HepG2 (cell line): ENCODE measurements at regions not wholly inside any gene's neighbourhood (a gene's known extent, or its start where the extent isn't known, plus 50 kb on each side); places are given as distances from the start of the nearest gene placed in this dataset.

Experiments used
- ATAC-seq: fragments of 200-7000 bp; cut with Tn5 transposase; 3 replicates; pipeline ENCODE4 v1.9.1; 2020; ENCODE audit warnings: mild to moderate bottlenecking, moderate library complexity
- BruUV-seq: library from RNA; stranded (reverse); fragments of 400-500 nt; replicated peaks from 2 replicates; lab custom pipeline; 2021; lab: Mats Ljungman, UMichigan
- CTCF ChIA-PET: fragments of 300-600 bp; formaldehyde crosslinking; extraction: SDS; loops from one replicate; lab custom pipeline; 2021; ENCODE audit warnings: low total read pairs, inconsistent platforms, low intra/inter-chr PET ratio; lab: Yijun Ruan, JAX
- POLR2A ChIA-PET: fragments of 350-600 bp; sonication (Branson Sonifier 250); formaldehyde crosslinking; loops from one replicate; lab custom pipeline; 2020; ENCODE audit warnings: antibody characterized with exemption, inconsistent platforms; lab: Yijun Ruan, JAX
- DNase-seq: peaks from one replicate; pipeline ENCODE4 v3.0.0-alpha.2; 2015; ENCODE audit warnings: low spot score
- FAIRE-seq: peaks from 3 replicates; lab custom pipeline; 2011; peaks lifted over from hg19 to GRCh38; lab: Jason Lieb, UNC
- H2AFZ ChIP-seq: one replicate; pipeline ENCODE4 v1.6.1; 2011; ENCODE audit warnings: low read length, inconsistent platforms
- H3K27ac ChIP-seq: fragments of 300-600 bp; 3 replicates; pipeline ENCODE4 v1.8.0; 2011; ENCODE audit warnings: mixed run types, mild to moderate bottlenecking, mixed read lengths, low read length, inconsistent platforms; ENCODE audit not compliant: insufficient read depth; ENCODE audit errors: extremely low read length
- H3K27me3 ChIP-seq, 2 experiments: fragments of 200-600 bp in 1 of 2; 2 replicates in 1 of 2; 3 replicates in 1 of 2; pipeline versions ENCODE4 v1.6.0 to v1.8.0; 2011; ENCODE audit warnings: low read length in 2 of 2, mild to moderate bottlenecking in 2 of 2, moderate library complexity in 2 of 2, inconsistent platforms in 1 of 2; ENCODE audit not compliant: insufficient read depth in 2 of 2, control insufficient read depth in 1 of 2
- H3K36me3 ChIP-seq, 2 experiments: fragments of 200-600 bp in 1 of 2; replicated peaks in 1 of 2; 2 replicates in 1 of 2; 3 replicates in 1 of 2; pipeline versions ENCODE4 v1.5.1 to v1.8.0; 2011; ENCODE audit warnings: low read length in 2 of 2, inconsistent platforms in 1 of 2; ENCODE audit not compliant: insufficient read depth in 2 of 2, control insufficient read depth in 1 of 2
- H3K4me1 ChIP-seq: 2 replicates; pipeline ENCODE4 v1.5.1; 2012; ENCODE audit warnings: low read length, inconsistent platforms; ENCODE audit not compliant: insufficient read depth
- H3K4me2 ChIP-seq: 2 replicates; pipeline ENCODE4 v1.6.0; 2011; ENCODE audit warnings: low read depth, low read length, inconsistent platforms
- H3K4me3 ChIP-seq, 3 experiments: fragments of 200-600 bp in 1 of 3; sonication (generic), shearing (Covaris generic) in 1 of 3; replicated peaks in 1 of 3; 2 replicates each; pipeline ENCODE4 v1.5.1; 2011 to 2016; ENCODE audit warnings: low read length in 3 of 3, inconsistent platforms in 2 of 3, low read depth in 2 of 3, mild to moderate bottlenecking in 2 of 3, control low read depth in 1 of 3, mixed read lengths in 1 of 3; ENCODE audit not compliant: insufficient read depth in 1 of 3
- H3K79me2 ChIP-seq: one replicate; pipeline ENCODE4 v1.6.1; 2011; ENCODE audit warnings: low read length, inconsistent platforms; ENCODE audit not compliant: insufficient read depth
- H3K9ac ChIP-seq: 2 replicates; pipeline ENCODE4 v1.6.0; 2011; ENCODE audit warnings: mild to moderate bottlenecking, low read depth, low read length, inconsistent platforms; ENCODE audit not compliant: insufficient read depth
- H3K9me3 ChIP-seq: 2 replicates; pipeline ENCODE4 v1.5.1; 2012; ENCODE audit warnings: mild to moderate bottlenecking, low read length
- H4K20me1 ChIP-seq: 2 replicates; pipeline ENCODE4 v1.6.0; 2011; ENCODE audit warnings: inconsistent platforms, mild to moderate bottlenecking, low read length, moderate library complexity; ENCODE audit not compliant: insufficient read depth
- ARNT ChIP-seq: fragments of 450-650 bp; IDR thresholded peaks from 2 replicates; pipeline ENCODE4 v1.6.1; 2017
- BCL6 ChIP-seq: IDR thresholded peaks from 2 replicates; pipeline ENCODE4 v1.6.1; 2016; ENCODE audit warnings: missing genetic modification reagents, missing compliant biosample characterization
- GLI4 ChIP-seq: sonication (generic); formaldehyde crosslinking; IDR thresholded peaks from 2 replicates; pipeline ENCODE4 v1.5.1; 2020; ENCODE audit warnings: missing genetic modification reagents, mild to moderate bottlenecking, moderate library complexity, borderline replicate concordance
- MTF2 ChIP-seq: sonication (generic); formaldehyde crosslinking; IDR thresholded peaks from 2 replicates; pipeline ENCODE4 v1.5.0; 2020; ENCODE audit warnings: missing genetic modification reagents, borderline replicate concordance
- NCOR1 ChIP-seq: fragments of 200-600 bp; sonication (generic); IDR thresholded peaks from 2 replicates; pipeline ENCODE4 v1.7.0; 2017; ENCODE audit warnings: antibody characterized with exemption, low read length, borderline replicate concordance
- PAF1 ChIP-seq: IDR thresholded peaks from 2 replicates; pipeline ENCODE4 v1.6.1; 2016; ENCODE audit warnings: missing genetic modification reagents, missing compliant biosample characterization
- POGZ ChIP-seq: sonication (generic); formaldehyde crosslinking; IDR thresholded peaks from 2 replicates; pipeline ENCODE4 v1.4.0; 2020; ENCODE audit warnings: mild to moderate bottlenecking, missing genetic modification reagents
- RBM22 ChIP-seq: fragments of 200-400 bp; formaldehyde crosslinking; optimal IDR thresholded peaks from 2 replicates; pipeline ENCODE3; 2017; ENCODE audit warnings: mild to moderate bottlenecking, low read length, moderate library complexity
- SMAD3 ChIP-seq: sonication (generic); formaldehyde crosslinking; IDR thresholded peaks from 2 replicates; pipeline ENCODE4 v1.4.0; 2020; ENCODE audit warnings: missing genetic modification reagents
- SP2 ChIP-seq: sonication (generic); formaldehyde crosslinking; IDR thresholded peaks from 2 replicates; pipeline ENCODE4 v1.5.1; 2020; ENCODE audit warnings: mild to moderate bottlenecking, missing genetic modification reagents
- ZNF20 ChIP-seq: sonication (generic); formaldehyde crosslinking; IDR thresholded peaks from 2 replicates; pipeline ENCODE4 v1.4.0; 2020; ENCODE audit warnings: mild to moderate bottlenecking, moderate library complexity, missing genetic modification reagents
- ZNF263 ChIP-seq: sonication (generic); formaldehyde crosslinking; IDR thresholded peaks from 2 replicates; pipeline ENCODE4 v1.4.0; 2020; ENCODE audit warnings: missing genetic modification reagents
- ZNF317 ChIP-seq: sonication (generic); formaldehyde crosslinking; IDR thresholded peaks from 2 replicates; pipeline ENCODE4 v1.5.0; 2020; ENCODE audit warnings: mild to moderate bottlenecking, missing genetic modification reagents
- ZNF329 ChIP-seq: sonication (generic); formaldehyde crosslinking; IDR thresholded peaks from 2 replicates; pipeline ENCODE4 v1.9.0; 2021; ENCODE audit warnings: low read depth, mild to moderate bottlenecking, missing genetic modification reagents
- ZNF441 ChIP-seq: sonication (generic); formaldehyde crosslinking; IDR thresholded peaks from 2 replicates; pipeline ENCODE4 v1.7.0; 2021; ENCODE audit warnings: missing genetic modification reagents, borderline replicate concordance
- ZNF484 ChIP-seq: sonication (generic); formaldehyde crosslinking; IDR thresholded peaks from 2 replicates; pipeline ENCODE4 v1.5.1; 2020; ENCODE audit warnings: mild to moderate bottlenecking, low read depth, missing genetic modification reagents, borderline replicate concordance
- in situ Hi-C: cut with HindIII; loops from 2 replicates; pipeline ENCODE4 v1.10.0; 2017; ENCODE audit warnings: low pct_unique_long_range_greater_than_20kb; ENCODE audit not compliant: extremely low pct_ligation_motif_present
- intact Hi-C: fragments of 100-400 bp; cut with micrococcal nuclease; formaldehyde crosslinking; loops from one replicate; pipeline ENCODE4 v1.10.0; 2022; ENCODE audit not compliant: unreplicated experiment
- TF ChIP-seq, protein P1 (sequence below): sonication (generic); formaldehyde crosslinking; IDR thresholded peaks from 2 replicates; pipeline ENCODE4 v1.4.0; 2020; ENCODE audit warnings: mild to moderate bottlenecking, low read depth, missing genetic modification reagents
- TF ChIP-seq, protein P2 (sequence below): sonication (generic); formaldehyde crosslinking; IDR thresholded peaks from 2 replicates; pipeline ENCODE4 v1.4.0; 2020; ENCODE audit warnings: mild to moderate bottlenecking, missing genetic modification reagents, borderline replicate concordance
- TF ChIP-seq, protein P3 (sequence below): sonication (generic); formaldehyde crosslinking; IDR thresholded peaks from 2 replicates; pipeline ENCODE4 v1.4.0; 2020; ENCODE audit warnings: low read depth, mild to moderate bottlenecking, missing genetic modification reagents

DNA sequence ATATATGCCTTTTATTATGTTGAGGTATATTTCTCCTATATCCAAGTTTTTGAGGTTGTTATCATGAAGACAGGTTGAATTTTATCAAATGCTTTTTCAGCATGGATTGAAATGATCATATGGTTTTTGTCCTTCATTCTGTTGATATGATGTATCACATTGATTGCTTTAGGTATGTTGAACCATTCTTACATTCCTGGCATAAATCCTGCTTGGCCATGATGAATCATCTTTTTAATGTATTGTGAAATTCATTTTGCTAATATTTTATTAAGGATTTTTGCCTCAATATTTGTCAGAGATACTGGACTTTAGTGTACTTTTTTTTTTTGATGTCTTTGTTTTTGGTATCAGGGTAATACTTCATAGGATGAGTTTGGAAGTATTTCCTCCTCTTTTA, 283.8 kb upstream of the C11orf87 start (continued):
- TF ChIP-seq, protein P1, sequence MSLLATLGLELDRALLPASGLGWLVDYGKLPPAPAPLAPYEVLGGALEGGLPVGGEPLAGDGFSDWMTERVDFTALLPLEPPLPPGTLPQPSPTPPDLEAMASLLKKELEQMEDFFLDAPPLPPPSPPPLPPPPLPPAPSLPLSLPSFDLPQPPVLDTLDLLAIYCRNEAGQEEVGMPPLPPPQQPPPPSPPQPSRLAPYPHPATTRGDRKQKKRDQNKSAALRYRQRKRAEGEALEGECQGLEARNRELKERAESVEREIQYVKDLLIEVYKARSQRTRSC (CRISPR knock-in tag): no peak
- TF ChIP-seq ZNF484 (CRISPR knock-in tag): no peak

DNA sequence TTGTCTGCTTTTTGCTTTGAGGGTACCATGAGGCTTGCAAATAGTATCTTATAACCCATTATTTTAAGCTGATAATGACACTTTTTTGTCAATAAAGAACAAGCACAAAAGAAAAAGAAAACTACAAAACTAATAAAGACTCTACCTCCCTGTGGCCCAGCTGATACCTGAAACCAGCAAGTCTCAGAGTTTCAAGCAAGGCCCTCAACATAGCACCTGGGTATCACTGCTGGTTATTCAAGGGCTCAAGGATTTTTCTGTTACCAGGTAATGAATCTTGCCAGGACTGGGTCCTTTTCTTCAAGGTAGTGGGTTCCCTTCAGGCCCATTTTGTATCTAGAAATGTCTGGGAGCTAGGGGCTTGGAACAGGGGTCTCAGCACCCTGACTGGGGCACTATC, 281.6 kb upstream of the C11orf87 start:
- no peak for FAIRE-seq
- Histone ChIP-seq H3K4me2 (no peak overlapping the region), H3K4me3 (no peak overlapping the region), H3K36me3 (no peaks in the 10 kb centered on the region), H3K9me3 (no peaks in the 10 kb centered on the region), H3K79me2 (no peaks in the 10 kb centered on the region), H3K9ac (no peak overlapping the region), H2AFZ (no peak overlapping the region), H4K20me1 (no peaks in the 10 kb centered on the region), H3K27me3 (no peaks in the 10 kb centered on the region), H3K27ac (no peak overlapping the region), H3K4me1 (no peaks in the 10 kb centered on the region)
- TF ChIP-seq MTF2 (CRISPR knock-in tag): no peak
- no peak for TF ChIP-seq ZNF441 (CRISPR knock-in tag)
- TF ChIP-seq PAF1 (CRISPR knock-in tag): no peak
- TF ChIP-seq, protein P2, sequence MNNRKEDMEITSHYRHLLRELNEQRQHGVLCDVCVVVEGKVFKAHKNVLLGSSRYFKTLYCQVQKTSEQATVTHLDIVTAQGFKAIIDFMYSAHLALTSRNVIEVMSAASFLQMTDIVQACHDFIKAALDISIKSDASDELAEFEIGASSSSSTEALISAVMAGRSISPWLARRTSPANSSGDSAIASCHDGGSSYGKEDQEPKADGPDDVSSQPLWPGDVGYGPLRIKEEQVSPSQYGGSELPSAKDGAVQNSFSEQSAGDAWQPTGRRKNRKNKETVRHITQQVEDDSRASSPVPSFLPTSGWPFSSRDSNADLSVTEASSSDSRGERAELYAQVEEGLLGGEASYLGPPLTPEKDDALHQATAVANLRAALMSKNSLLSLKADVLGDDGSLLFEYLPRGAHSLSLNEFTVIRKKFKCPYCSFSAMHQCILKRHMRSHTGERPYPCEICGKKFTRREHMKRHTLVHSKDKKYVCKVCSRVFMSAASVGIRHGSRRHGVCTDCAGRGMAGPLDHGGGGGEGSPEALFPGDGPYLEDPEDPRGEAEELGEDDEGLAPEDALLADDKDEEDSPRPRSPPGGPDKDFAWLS (CRISPR knock-in tag): no peak
- no peak for TF ChIP-seq ZNF317 (CRISPR knock-in tag)
- TF ChIP-seq GLI4: no peak
- no peak for TF ChIP-seq ARNT
- TF ChIP-seq ZNF20 (CRISPR knock-in tag): no peak
- TF ChIP-seq ZNF263 (CRISPR knock-in tag): no peak
- no peak for TF ChIP-seq SMAD3 (CRISPR knock-in tag)
- TF ChIP-seq ZNF329: no peak
- TF ChIP-seq NCOR1: no peak
- no peak for TF ChIP-seq RBM22
- TF ChIP-seq, protein P3, sequence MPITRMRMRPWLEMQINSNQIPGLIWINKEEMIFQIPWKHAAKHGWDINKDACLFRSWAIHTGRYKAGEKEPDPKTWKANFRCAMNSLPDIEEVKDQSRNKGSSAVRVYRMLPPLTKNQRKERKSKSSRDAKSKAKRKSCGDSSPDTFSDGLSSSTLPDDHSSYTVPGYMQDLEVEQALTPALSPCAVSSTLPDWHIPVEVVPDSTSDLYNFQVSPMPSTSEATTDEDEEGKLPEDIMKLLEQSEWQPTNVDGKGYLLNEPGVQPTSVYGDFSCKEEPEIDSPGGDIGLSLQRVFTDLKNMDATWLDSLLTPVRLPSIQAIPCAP (CRISPR knock-in tag): no peak
- TF ChIP-seq SP2 (CRISPR knock-in tag): no peak
- TF ChIP-seq POGZ (CRISPR knock-in tag): no peak
- TF ChIP-seq BCL6: no peak
- DNase-seq: no peak
- ChIA-PET CTCF (no interaction called here), POLR2A (no interaction called here)
- ATAC-seq: no peak
- intact Hi-C loops: no loop called here
- in situ Hi-C loops: no loop called here
- BruUV-seq: no TSS peak
